GM12878 (cell line): ENCODE measurements at regions not wholly inside any gene's neighbourhood (a gene's known extent, or its start where the extent isn't known, plus 50 kb on each side); places are given as distances from the start of the nearest gene placed in this dataset.

Source experiments
- ATAC-seq: fragments of 200-7000 bp; cut with Tn5 transposase; 3 replicates; pipeline ENCODE4 v1.9.1; 2020; ENCODE audit warnings: mild to moderate bottlenecking, moderate library complexity
- BruUV-seq: library from RNA; stranded (reverse); fragments of 400-500 nt; replicated peaks from 2 replicates; lab custom pipeline; 2021; lab: Mats Ljungman, UMichigan
- CTCF ChIA-PET: fragments of 300-600 bp; sonication (Branson Sonifier 250); formaldehyde crosslinking; extraction: SDS; loops from one replicate; lab custom pipeline; 2021; ENCODE audit warnings: inconsistent platforms; lab: Yijun Ruan, JAX
- POLR2A ChIA-PET: fragments of 350-600 bp; formaldehyde crosslinking; extraction: SDS; loops from one replicate; lab custom pipeline; 2021; ENCODE audit warnings: inconsistent platforms; lab: Charles Lee
- RAD21 ChIA-PET: fragments of 300-600 bp; sonication (Branson Sonifier 250); formaldehyde crosslinking; loops from one replicate; lab custom pipeline; 2023; ENCODE audit warnings: antibody characterized with exemption; ENCODE audit not compliant: unreplicated experiment; lab: Charles Lee
- SMC1A ChIA-PET: fragments of 300-600 bp; sonication (Branson Sonifier 250); formaldehyde crosslinking; loops from one replicate; lab custom pipeline; 2023; ENCODE audit not compliant: unreplicated experiment, uncharacterized antibody; lab: Charles Lee
- DNase-seq: peaks from one replicate; pipeline ENCODE4 v3.0.0-alpha.2; 2011; ENCODE audit warnings: low read depth, low spot score
- FAIRE-seq: peaks from 3 replicates; lab custom pipeline; 2011; peaks lifted over from hg19 to GRCh38; lab: Jason Lieb, UNC
- H2AFZ ChIP-seq: 2 replicates; pipeline ENCODE4 v1.6.0; 2011; ENCODE audit warnings: low read depth, low read length, control low read depth; ENCODE audit not compliant: control insufficient read depth
- H3K27ac ChIP-seq: 2 replicates; pipeline ENCODE4 v1.5.1; 2011; ENCODE audit warnings: control low read depth; ENCODE audit not compliant: control insufficient read depth, insufficient read depth
- H3K27me3 ChIP-seq, 2 experiments: replicated peaks in 1 of 2; 2 replicates each; pipeline versions ENCODE4 v1.6.0 to v1.6.1; 2011; ENCODE audit warnings: low read length in 1 of 2; ENCODE audit not compliant: control insufficient read depth in 2 of 2, insufficient read depth in 2 of 2
- H3K36me3 ChIP-seq, 2 experiments: 2 replicates each; pipeline ENCODE4 v1.5.1; 2011; ENCODE audit warnings: low read length in 1 of 2; ENCODE audit not compliant: control insufficient read depth in 2 of 2, insufficient read depth in 2 of 2
- H3K4me1 ChIP-seq: 2 replicates; pipeline ENCODE4 v1.6.1; 2011; ENCODE audit warnings: mild to moderate bottlenecking, low read length, moderate library complexity, mixed read lengths; ENCODE audit not compliant: control insufficient read depth, insufficient read depth
- H3K4me2 ChIP-seq: 2 replicates; pipeline ENCODE4 v1.6.0; 2011; ENCODE audit warnings: control low read depth; ENCODE audit not compliant: control insufficient read depth, insufficient read depth
- H3K4me3 ChIP-seq: fragments of 200-600 bp; sonication (generic); 2 replicates; pipeline ENCODE4 v1.5.1; 2016
- H3K79me2 ChIP-seq: 2 replicates; pipeline ENCODE4 v1.6.0; 2011; ENCODE audit warnings: low read length; ENCODE audit not compliant: control insufficient read depth, insufficient read depth
- H3K9ac ChIP-seq: 2 replicates; pipeline ENCODE4 v1.8.0; 2011; ENCODE audit warnings: low read length, control low read depth, mixed read lengths; ENCODE audit not compliant: control insufficient read depth, insufficient read depth
- H3K9me3 ChIP-seq: replicated peaks from 3 replicates; pipeline ENCODE4 v1.5.1; 2011; ENCODE audit warnings: mild to moderate bottlenecking, low read length; ENCODE audit not compliant: control insufficient read depth, insufficient read depth
- H4K20me1 ChIP-seq: 2 replicates; pipeline ENCODE4 v1.6.0; 2011; ENCODE audit not compliant: control insufficient read depth, insufficient read depth
- BRCA1 ChIP-seq: IDR thresholded peaks from 2 replicates; pipeline ENCODE4 v1.6.1; 2011; ENCODE audit warnings: low read depth, low read length, improper control_type of control experiment
- DPF2 ChIP-seq: fragments of 450-650 bp; IDR thresholded peaks from 2 replicates; pipeline ENCODE4 v1.6.1; 2017; ENCODE audit warnings: mild to moderate bottlenecking
- EGR1 ChIP-seq, 2 experiments: IDR thresholded peaks; 1 replicate in 1 of 2; 2 replicates in 1 of 2; pipeline ENCODE4 v1.6.1; 2011 to 2012; ENCODE audit warnings: low read depth in 2 of 2, low read length in 2 of 2, borderline replicate concordance in 1 of 2, mild to moderate bottlenecking in 1 of 2, moderate library complexity in 1 of 2
- NFXL1 ChIP-seq: fragments of 450-650 bp; IDR thresholded peaks from 2 replicates; pipeline ENCODE4 v1.6.1; 2017; ENCODE audit warnings: antibody characterized with exemption, mild to moderate bottlenecking, borderline replicate concordance
- POU2F2 ChIP-seq: IDR thresholded peaks from 3 replicates; pipeline ENCODE4 v1.6.1; 2011; ENCODE audit warnings: low read depth, mild to moderate bottlenecking, low read length, borderline replicate concordance
- WGBS: methylation state at CpG from one replicate; pipeline ENCODE4 v1.1.6; 2016; ENCODE audit warnings: low lambda C conversion rate; ENCODE audit not compliant: insufficient replicate concordance, insufficient coverage; ENCODE audit errors: missing lambda C conversion rate; 5-methylcytosine and 5-hydroxymethylcytosine counted together
- in situ Hi-C: fragments of 300-500 bp; cut with MboI; formaldehyde crosslinking; loops from 9 replicates; pipeline ENCODE4 v1.14.3; 2018; ENCODE audit warnings: mixed read lengths
- intact Hi-C: fragments of 100-400 bp; cut with micrococcal nuclease; formaldehyde crosslinking; loops from one replicate; pipeline ENCODE4 v1.14.2; 2022; ENCODE audit not compliant: unreplicated experiment
- TF ChIP-seq, protein P1 (sequence below): IDR thresholded peaks from 2 replicates; pipeline ENCODE4 v1.6.1; 2012; ENCODE audit warnings: low read depth, low read length, improper control_type of control experiment
- TF ChIP-seq, protein P2 (sequence below): fragments of 150-350 bp; IDR thresholded peaks from 2 replicates; pipeline ENCODE4 v1.6.1; 2014; ENCODE audit warnings: mild to moderate bottlenecking, low read depth, low read length

DNA sequence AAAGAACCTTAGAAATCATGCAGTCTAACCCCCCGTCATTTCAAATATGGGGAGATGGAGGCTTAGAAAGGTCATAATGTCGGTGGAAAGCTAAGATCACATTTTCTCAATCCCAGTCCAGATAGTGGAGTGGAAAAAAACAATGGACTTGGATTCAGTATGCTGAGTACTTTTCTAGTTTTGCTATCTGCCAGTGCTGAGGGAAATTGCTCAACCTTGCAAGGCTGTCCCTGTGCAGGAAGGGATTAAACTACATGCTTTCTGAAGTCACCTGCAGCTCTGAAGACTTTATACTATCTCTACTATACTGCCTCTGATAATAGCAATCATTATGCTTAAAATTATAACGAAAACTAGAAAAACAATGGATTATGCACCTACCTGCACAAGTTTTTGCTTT is 272.8 kb downstream of the LRIG3 start:
- ChIA-PET SMC1A (interaction anchor here (1.3 kb wide), 1 partner anchor 10 kb away, joined by 4 read pairs; no protein-coding TSS in a partner anchor), CTCF (no interaction called here)
- DNase-seq = no peak

DNA sequence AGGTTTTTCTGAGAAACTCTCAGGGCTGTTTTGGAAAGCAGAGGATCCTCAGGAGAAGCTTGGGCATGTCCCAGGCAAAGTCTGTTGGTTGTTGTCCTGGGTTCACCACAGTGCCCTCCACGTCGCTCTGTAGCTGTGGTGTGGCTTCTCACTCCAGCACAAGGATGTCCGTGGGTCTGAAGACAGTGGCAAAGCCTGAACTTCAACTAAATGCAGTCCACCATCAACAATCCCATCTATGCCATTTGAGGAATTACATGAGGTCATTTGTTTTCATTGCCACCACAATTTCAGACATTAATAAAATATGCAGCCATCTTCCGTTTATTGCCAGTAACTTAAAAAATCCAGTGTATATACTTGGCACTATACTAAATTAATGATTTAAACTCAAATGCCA is 272.1 kb downstream of the LRIG3 start:
- Histone ChIP-seq H3K27me3 (no peaks in the 10 kb centered on the region; a peak in 1 of 4 replicates), H3K27ac (no peak overlapping the region), H3K4me2 (no peak overlapping the region), H3K9me3 (no peaks in the 10 kb centered on the region), H2AFZ (no peak overlapping the region), H3K79me2 (no peaks in the 10 kb centered on the region), H3K4me3 (no peak overlapping the region), H3K36me3 (no peaks in the 10 kb centered on the region), H3K9ac (no peak overlapping the region), H3K4me1 (no peaks in the 10 kb centered on the region), H4K20me1 (no peaks in the 10 kb centered on the region)
- FAIRE-seq (no peak), DNase-seq (no peak), ATAC-seq (no peak)
- SMC1A ChIA-PET = no interaction called here
- RAD21 ChIA-PET = no interaction called here
- no TSS peak for BruUV-seq
- in situ Hi-C loops = no loop called here
- intact Hi-C loops = no loop called here
- CTCF ChIA-PET = no interaction called here
- TF ChIP-seq, protein P1, sequence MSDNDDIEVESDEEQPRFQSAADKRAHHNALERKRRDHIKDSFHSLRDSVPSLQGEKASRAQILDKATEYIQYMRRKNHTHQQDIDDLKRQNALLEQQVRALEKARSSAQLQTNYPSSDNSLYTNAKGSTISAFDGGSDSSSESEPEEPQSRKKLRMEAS = no peak
- TF ChIP-seq EGR1 (IDR thresholded peaks at IDR 0.05; ENCODE audit: borderline replicate concordance in 1 of 2, low read depth in 2 of 2, low read length in 2 of 2) (no peak), BRCA1 (no peak), DPF2 (no peak)
- TF ChIP-seq, protein P2, sequence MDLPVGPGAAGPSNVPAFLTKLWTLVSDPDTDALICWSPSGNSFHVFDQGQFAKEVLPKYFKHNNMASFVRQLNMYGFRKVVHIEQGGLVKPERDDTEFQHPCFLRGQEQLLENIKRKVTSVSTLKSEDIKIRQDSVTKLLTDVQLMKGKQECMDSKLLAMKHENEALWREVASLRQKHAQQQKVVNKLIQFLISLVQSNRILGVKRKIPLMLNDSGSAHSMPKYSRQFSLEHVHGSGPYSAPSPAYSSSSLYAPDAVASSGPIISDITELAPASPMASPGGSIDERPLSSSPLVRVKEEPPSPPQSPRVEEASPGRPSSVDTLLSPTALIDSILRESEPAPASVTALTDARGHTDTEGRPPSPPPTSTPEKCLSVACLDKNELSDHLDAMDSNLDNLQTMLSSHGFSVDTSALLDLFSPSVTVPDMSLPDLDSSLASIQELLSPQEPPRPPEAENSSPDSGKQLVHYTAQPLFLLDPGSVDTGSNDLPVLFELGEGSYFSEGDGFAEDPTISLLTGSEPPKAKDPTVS = no peak
- POLR2A ChIA-PET = no interaction called here
- 30% methylated on average over 4 of the region's 4 CpGs for WGBS

More for the DNA sequence above, 272.8 kb downstream of the LRIG3 start:
- in situ Hi-C loops = no loop called here
- Histone ChIP-seq H3K9me3 (no peaks in the 10 kb centered on the region), H3K4me2 (no peak overlapping the region), H3K27ac (no peak overlapping the region), H3K36me3 (no peaks in the 10 kb centered on the region), H3K79me2 (no peaks in the 10 kb centered on the region), H4K20me1 (no peaks in the 10 kb centered on the region), H3K27me3 (no peaks in the 10 kb centered on the region; a peak in 1 of 4 replicates), H3K4me3 (no peak overlapping the region), H3K4me1 (no peaks in the 10 kb centered on the region), H3K9ac (no peak overlapping the region), H2AFZ (no peak overlapping the region)
- TF ChIP-seq NFXL1 (no peak), POU2F2 (no peak)
- ChIA-PET POLR2A (no interaction called here), RAD21 (no interaction called here)
- BruUV-seq = no TSS peak
- intact Hi-C loops = no loop called here
- ATAC-seq (no peak), FAIRE-seq (no peak)
- 14% methylated on average over 3 of the region's 3 CpGs for WGBS
